Transverse colon (tissue), 4 donors: ENCODE measurements at regions not wholly inside any gene's neighbourhood (a gene's known extent, or its start where the extent isn't known, plus 50 kb on each side); places are given as distances from the start of the nearest gene placed in this dataset.

Experiments used
- CTCF ChIP-seq, 5 experiments: fragments of 200-600 bp in 3 of 5; fragments of 450-650 bp in 2 of 5; sonication (generic) in 3 of 5; IDR thresholded peaks; 1 replicate in 2 of 5; 2 replicates in 3 of 5; pipeline ENCODE4 v1.5.1; 2016 to 2017; ENCODE audit warnings: antibody characterized with exemption in 5 of 5, inconsistent platforms in 3 of 5, mild to moderate bottlenecking in 2 of 5, moderate library complexity in 1 of 5
- EP300 ChIP-seq: sonication (generic); formaldehyde crosslinking; IDR thresholded peaks from one replicate; pipeline ENCODE4 v1.6.1; 2017; ENCODE audit warnings: antibody characterized with exemption, low read depth
- POLR2A ChIP-seq: fragments of 450-650 bp; IDR thresholded peaks from one replicate; pipeline ENCODE4 v1.6.1; 2016; ENCODE audit warnings: antibody characterized with exemption, mild to moderate bottlenecking, moderate library complexity
- POLR2AphosphoS5 ChIP-seq, 3 donors: sonication (generic); formaldehyde crosslinking; IDR thresholded peaks; one replicate each; pipeline ENCODE4 v1.6.1; 2016; ENCODE audit warnings: antibody characterized with exemption in 3 of 3

- TF ChIP-seq CTCF (IDR thresholded peaks at IDR 0.05) (no peak), POLR2A (no peak), EP300 (no peak), POLR2AphosphoS5 (IDR thresholded peaks at IDR 0.05) (no peak)
These were observed 285.3 kb upstream of the FAM174A start for GRCh38 chr5:100249884-100250269.
